Peyer's patch (tissue), 4 donors: ENCODE measurements at regions not wholly inside any gene's neighbourhood (a gene's known extent, or its start where the extent isn't known, plus 50 kb on each side); places are given as distances from the start of the nearest gene placed in this dataset.

ENCODE experiments used
- CTCF ChIP-seq, 6 experiments: fragments of 450-650 bp in 4 of 6; fragments of 200-600 bp in 2 of 6; sonication (generic) in 1 of 6; IDR thresholded peaks; one replicate each; pipeline ENCODE4 v1.5.1; 2017 to 2019; ENCODE audit warnings: antibody characterized with exemption in 6 of 6, mild to moderate bottlenecking in 3 of 6, moderate library complexity in 1 of 6
- POLR2A ChIP-seq, 2 donors: fragments of 450-650 bp; IDR thresholded peaks; one replicate each; pipeline ENCODE4 v1.5.1; 2017; ENCODE audit warnings: antibody characterized with exemption in 2 of 2, mild to moderate bottlenecking in 2 of 2, moderate library complexity in 2 of 2

DNA sequence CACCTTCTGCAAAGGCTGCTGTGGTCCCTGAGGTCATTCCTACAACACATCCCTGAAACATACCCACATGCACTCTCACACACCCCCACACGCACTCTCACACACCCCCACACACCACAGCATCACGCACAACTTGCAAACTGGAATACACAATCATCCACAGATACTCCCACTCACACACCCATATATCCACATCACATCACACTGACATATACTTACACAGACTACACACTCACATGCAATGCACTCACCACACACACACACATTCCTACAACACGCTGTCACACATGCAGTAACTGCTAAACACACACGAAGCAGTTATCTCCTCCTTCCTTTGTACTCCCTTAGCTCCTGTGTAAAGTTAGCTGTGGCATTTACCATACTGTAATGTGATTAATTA lies 57.1 kb upstream of the PKDCC start:
- TF ChIP-seq CTCF (IDR thresholded peaks at IDR 0.05): no peak
- no peak for TF ChIP-seq POLR2A (IDR thresholded peaks at IDR 0.05)
